Sigmoid colon (tissue), 6 donors: ENCODE measurements at regions not wholly inside any gene's neighbourhood (a gene's known extent, or its start where the extent isn't known, plus 50 kb on each side); places are given as distances from the start of the nearest gene placed in this dataset.

Experiments used
- DNase-seq: peaks from one replicate; pipeline ENCODE4 v3.0.0-alpha.2; 2019
- H3K27ac ChIP-seq, 4 donors: fragments of 200-600 bp; sonication (generic); one replicate each; pipeline ENCODE4 v1.5.1; 2016 to 2019; ENCODE audit warnings: mild to moderate bottlenecking in 1 of 4
- H3K27me3 ChIP-seq, 3 donors: fragments of 200-600 bp; sonication (generic); one replicate each; pipeline ENCODE4 v1.5.1; 2019; ENCODE audit warnings: mild to moderate bottlenecking in 1 of 3
- H3K36me3 ChIP-seq, 4 donors: fragments of 200-600 bp; sonication (generic); one replicate each; pipeline ENCODE4 v1.5.1; 2016 to 2019
- H3K4me1 ChIP-seq, 4 donors: fragments of 200-600 bp; sonication (generic); one replicate each; pipeline ENCODE4 v1.5.1; 2017 to 2019
- H3K4me3 ChIP-seq, 4 donors: fragments of 200-600 bp; sonication (generic); one replicate each; pipeline ENCODE4 v1.5.1; 2017 to 2019; ENCODE audit warnings: mild to moderate bottlenecking in 2 of 4, moderate library complexity in 1 of 4
- H3K9me3 ChIP-seq, 4 donors: fragments of 200-600 bp in 3 of 4; sonication (generic) in 3 of 4; one replicate each; pipeline versions ENCODE4 v1.5.1 to v1.6.1; 2013 to 2019
- EP300 ChIP-seq, 4 donors: sonication (generic); formaldehyde crosslinking; IDR thresholded peaks; one replicate each; pipeline ENCODE4 v1.6.1; 2017; ENCODE audit warnings: antibody characterized with exemption in 4 of 4
- POLR2A ChIP-seq, 2 donors: fragments of 450-650 bp; IDR thresholded peaks; one replicate each; pipeline ENCODE4 v1.6.1; 2016; ENCODE audit warnings: antibody characterized with exemption in 2 of 2, mild to moderate bottlenecking in 2 of 2, moderate library complexity in 2 of 2
- POLR2AphosphoS5 ChIP-seq, 4 donors: sonication (generic); formaldehyde crosslinking; IDR thresholded peaks; one replicate each; pipeline ENCODE4 v1.6.1; 2017; ENCODE audit warnings: antibody characterized with exemption in 4 of 4
- WGBS, 2 donors: extraction: QIAGEN DNeasy Blood & Tissue Kit; methylation state at CpG; one replicate each; pipeline ENCODE4 v1.1.7; 2013; 5-methylcytosine and 5-hydroxymethylcytosine counted together
- intact Hi-C: fragments of 100-400 bp; cut with DNase I; formaldehyde crosslinking; loops from one replicate; pipeline ENCODE4 v1.15.1; 2023
- TF ChIP-seq, protein P1 (sequence below), 4 experiments: fragments of 450-650 bp in 3 of 4; fragments of 200-600 bp in 1 of 4; IDR thresholded peaks; one replicate each; pipeline ENCODE4 v1.5.1; 2016 to 2019; ENCODE audit warnings: antibody characterized with exemption in 4 of 4, mild to moderate bottlenecking in 3 of 4, moderate library complexity in 2 of 4
- donor health status: healthy with polysubstance abuse.
- donor health status: healthy.

DNA sequence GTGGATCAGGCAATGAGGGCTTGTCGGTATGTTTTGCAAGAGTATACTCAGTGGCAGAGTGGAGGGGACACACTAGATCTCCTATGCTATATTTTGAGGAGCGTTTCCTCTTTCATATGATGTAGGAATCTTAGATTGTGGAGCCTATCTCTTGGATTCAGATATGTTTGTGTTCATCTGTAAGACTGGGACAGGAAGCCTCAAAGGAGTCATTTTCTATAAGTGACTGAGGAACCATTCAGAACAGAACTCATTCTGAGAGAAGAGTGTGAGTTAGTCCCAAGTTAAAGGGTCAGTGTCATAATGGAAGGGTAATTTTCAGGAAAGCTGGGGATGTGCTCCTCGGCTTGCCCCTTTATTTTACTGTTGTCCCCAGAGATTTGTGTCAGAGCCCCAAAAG is 107.7 kb downstream of the PTGS2 start:
- Histone ChIP-seq H3K4me3 (no peak overlapping the region), H3K27ac (no peak overlapping the region), H3K36me3 (no peaks in the 10 kb centered on the region), H3K27me3 (no peaks in the 10 kb centered on the region), H3K9me3 (no peaks in the 10 kb centered on the region), H3K4me1 (peaks cover 0 to 12% (median 0%) of the 10 kb centered on the region in 4 donors)
- intact Hi-C loops: no loop called here
- TF ChIP-seq EP300 (IDR thresholded peaks at IDR 0.05): no peak
- TF ChIP-seq, protein P1, sequence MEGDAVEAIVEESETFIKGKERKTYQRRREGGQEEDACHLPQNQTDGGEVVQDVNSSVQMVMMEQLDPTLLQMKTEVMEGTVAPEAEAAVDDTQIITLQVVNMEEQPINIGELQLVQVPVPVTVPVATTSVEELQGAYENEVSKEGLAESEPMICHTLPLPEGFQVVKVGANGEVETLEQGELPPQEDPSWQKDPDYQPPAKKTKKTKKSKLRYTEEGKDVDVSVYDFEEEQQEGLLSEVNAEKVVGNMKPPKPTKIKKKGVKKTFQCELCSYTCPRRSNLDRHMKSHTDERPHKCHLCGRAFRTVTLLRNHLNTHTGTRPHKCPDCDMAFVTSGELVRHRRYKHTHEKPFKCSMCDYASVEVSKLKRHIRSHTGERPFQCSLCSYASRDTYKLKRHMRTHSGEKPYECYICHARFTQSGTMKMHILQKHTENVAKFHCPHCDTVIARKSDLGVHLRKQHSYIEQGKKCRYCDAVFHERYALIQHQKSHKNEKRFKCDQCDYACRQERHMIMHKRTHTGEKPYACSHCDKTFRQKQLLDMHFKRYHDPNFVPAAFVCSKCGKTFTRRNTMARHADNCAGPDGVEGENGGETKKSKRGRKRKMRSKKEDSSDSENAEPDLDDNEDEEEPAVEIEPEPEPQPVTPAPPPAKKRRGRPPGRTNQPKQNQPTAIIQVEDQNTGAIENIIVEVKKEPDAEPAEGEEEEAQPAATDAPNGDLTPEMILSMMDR (IDR thresholded peaks at IDR 0.05): no peak
- no peak for TF ChIP-seq POLR2A (IDR thresholded peaks at IDR 0.05)
- TF ChIP-seq POLR2AphosphoS5 (IDR thresholded peaks at IDR 0.05): no peak
- no peak for DNase-seq
- 88 to 94% methylated on average over 3 of the region's 3 CpGs for WGBS, 2 donors

DNA sequence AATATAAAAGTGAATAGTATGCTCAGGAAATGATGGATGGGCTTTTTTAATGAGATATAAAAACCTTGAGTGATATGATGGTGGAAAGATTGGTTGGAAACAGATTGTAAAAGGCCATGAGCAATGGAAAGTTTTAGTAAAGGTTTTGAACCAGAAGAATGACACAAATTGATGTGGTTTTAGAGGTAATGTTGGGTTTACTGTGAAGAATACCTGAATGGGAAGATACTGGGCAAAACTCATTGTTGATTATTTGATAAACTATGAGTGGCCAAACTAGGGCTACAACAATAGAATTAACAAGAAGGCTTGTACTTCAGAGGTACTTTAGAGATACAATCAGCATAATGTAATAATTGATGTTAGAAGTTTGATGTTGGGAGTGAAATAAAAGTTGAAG is 108.5 kb downstream of the PTGS2 start:
- intact Hi-C loops: no loop called here
- H3K9me3 ChIP-seq: no peaks in the 10 kb centered on the region
- DNase-seq: no peak
- H3K27me3 ChIP-seq: no peaks in the 10 kb centered on the region
- no peaks in the 10 kb centered on the region for H3K36me3 ChIP-seq
- no peak overlapping the region for H3K4me3 ChIP-seq
- no peak overlapping the region for H3K27ac ChIP-seq
- TF ChIP-seq EP300 (IDR thresholded peaks at IDR 0.05) (no peak), POLR2A (IDR thresholded peaks at IDR 0.05) (no peak), POLR2AphosphoS5 (IDR thresholded peaks at IDR 0.05) (no peak)
- TF ChIP-seq, protein P1 (IDR thresholded peaks at IDR 0.05): no peak
- peaks cover 0 to 12% (median 0%) of the 10 kb centered on the region in 4 donors for H3K4me1 ChIP-seq

DNA sequence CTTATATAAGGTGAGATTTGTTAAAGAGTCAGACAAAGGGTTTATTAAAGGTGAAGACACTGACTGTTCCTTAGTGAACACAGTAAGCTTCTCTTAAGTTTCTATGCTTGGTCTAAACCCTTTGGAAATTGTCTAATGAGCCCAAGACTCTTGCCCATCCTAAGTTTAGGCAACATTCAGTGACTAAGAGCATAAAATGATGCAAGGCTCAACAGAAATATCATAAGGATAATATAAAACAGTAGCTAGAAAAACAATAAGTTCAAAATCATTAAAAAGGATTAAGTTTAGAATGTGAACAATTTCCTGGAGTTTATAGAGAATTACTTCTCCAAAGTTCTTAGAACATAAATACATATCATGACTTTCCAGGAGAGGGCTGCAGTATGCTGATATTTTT is 108.9 kb upstream of the PDC start:
- Histone ChIP-seq H3K27me3 (no peaks in the 10 kb centered on the region), H3K27ac (no peak overlapping the region), H3K9me3 (no peaks in the 10 kb centered on the region), H3K4me1 (peaks cover 0 to 2% (median 0%) of the 10 kb centered on the region in 4 donors), H3K4me3 (no peak overlapping the region), H3K36me3 (no peaks in the 10 kb centered on the region)
- TF ChIP-seq, protein P1 (IDR thresholded peaks at IDR 0.05): no peak
- TF ChIP-seq EP300 (IDR thresholded peaks at IDR 0.05) (no peak), POLR2AphosphoS5 (IDR thresholded peaks at IDR 0.05) (no peak), POLR2A (IDR thresholded peaks at IDR 0.05) (no peak)
- intact Hi-C loops: no loop called here
- DNase-seq: no peak

DNA sequence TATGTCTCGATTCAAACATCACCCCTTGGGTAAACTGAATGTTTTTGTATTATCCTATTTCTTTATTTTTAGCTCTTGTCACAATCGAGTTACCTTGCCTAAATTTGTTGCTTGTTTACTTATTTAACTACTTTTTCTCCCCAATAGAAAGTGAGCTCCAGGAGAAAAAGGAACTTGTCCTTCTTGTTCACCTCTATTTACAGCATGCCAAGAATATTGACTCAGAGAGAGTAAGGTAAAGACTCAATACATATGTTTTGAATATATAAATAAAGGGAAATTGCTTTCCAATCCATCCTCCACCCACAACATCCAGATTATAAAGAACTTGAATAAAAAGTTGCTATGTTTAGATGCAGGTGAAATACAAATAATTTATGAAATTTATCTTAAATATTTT is 107.3 kb upstream of the PDC start:
- Histone ChIP-seq H3K27me3 (no peaks in the 10 kb centered on the region), H3K27ac (no peak overlapping the region), H3K9me3 (no peaks in the 10 kb centered on the region), H3K4me1 (no peaks in the 10 kb centered on the region), H3K4me3 (no peak overlapping the region), H3K36me3 (no peaks in the 10 kb centered on the region)
- 45 to 52% methylated on average over 2 of the region's 2 CpGs for WGBS, 2 donors
- TF ChIP-seq, protein P1 (IDR thresholded peaks at IDR 0.05): no peak
- TF ChIP-seq EP300 (IDR thresholded peaks at IDR 0.05) (no peak), POLR2AphosphoS5 (IDR thresholded peaks at IDR 0.05) (no peak), POLR2A (IDR thresholded peaks at IDR 0.05) (no peak)
- DNase-seq: no peak
- intact Hi-C loops: no loop called here

DNA sequence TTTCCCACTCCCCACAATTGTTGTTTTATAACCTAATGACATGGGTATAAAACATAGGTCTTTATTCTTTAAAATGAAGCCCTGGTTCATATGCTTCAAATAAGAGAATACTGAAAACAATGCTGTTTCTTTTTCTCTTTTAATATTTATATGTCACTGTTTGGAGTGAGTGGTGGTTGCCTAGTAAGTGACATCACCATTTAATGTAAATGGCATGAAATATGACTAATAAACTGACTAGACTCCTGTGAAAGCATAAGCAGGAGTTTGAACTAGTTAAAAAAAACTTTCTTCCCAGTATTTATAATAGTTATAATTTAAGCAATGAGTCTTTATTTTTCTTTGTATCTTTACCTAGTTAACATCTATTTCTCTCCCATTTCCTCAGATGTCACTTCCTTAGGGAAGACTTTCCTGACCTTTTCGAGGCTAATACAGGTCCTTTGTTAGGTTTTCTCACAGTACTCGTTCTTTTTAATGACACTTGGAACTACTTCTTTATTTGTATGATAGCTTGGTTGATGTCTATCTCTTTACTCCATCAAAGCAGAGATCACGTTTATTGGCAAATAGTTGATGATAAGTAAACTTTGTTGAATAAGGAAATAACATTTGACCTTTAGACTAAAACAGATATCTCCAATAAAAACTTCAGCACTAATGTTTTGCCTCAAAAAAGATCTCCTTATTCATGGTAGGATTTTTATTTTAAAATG is 105.4 kb upstream of the PDC start:
- TF ChIP-seq EP300 (IDR thresholded peaks at IDR 0.05) (no peak), POLR2A (IDR thresholded peaks at IDR 0.05) (no peak), POLR2AphosphoS5 (IDR thresholded peaks at IDR 0.05) (no peak)
- TF ChIP-seq, protein P1 (IDR thresholded peaks at IDR 0.05): no peak

More for the DNA sequence above, 105.4 kb upstream of the PDC start:
- no peak overlapping the region for H3K27ac ChIP-seq
- no peaks in the 10 kb centered on the region for H3K9me3 ChIP-seq
- no peak for DNase-seq
- H3K4me3 ChIP-seq: no peak overlapping the region
- WGBS, 2 donors: 12 to 39% methylated on average over 3 of the region's 3 CpGs
- H3K27me3 ChIP-seq: no peaks in the 10 kb centered on the region
- no peaks in the 10 kb centered on the region for H3K4me1 ChIP-seq
- H3K36me3 ChIP-seq: no peaks in the 10 kb centered on the region
- intact Hi-C loops: no loop called here
